ENCODE measurements at regions not wholly inside any gene's neighbourhood (a gene's known extent, or its start where the extent isn't known, plus 50 kb on each side); places are given as distances from the start of the nearest gene placed in this dataset.

- TF ChIP-seq EZH2phosphoT487 (IDR thresholded peaks at IDR 0.05; ENCODE audit: insufficient read depth, low read depth) (no peak), EZH2 (IDR thresholded peaks at IDR 0.05; ENCODE audit: insufficient read depth, poor library complexity, severe bottlenecking) (no peak)
Observed at GRCh38 chr3:176193032-176193730, 1004.1 kb downstream of the TBL1XR1 start.
